ENCODE measurements at regions not wholly inside any gene's neighbourhood (a gene's known extent, or its start where the extent isn't known, plus 50 kb on each side); places are given as distances from the start of the nearest gene placed in this dataset.

GRCh38 chr9:107648153-107648715 lies 158.7 kb upstream of the KLF4 start:
- H3K79me2 ChIP-seq (ENCODE audit: insufficient read depth, low read depth) = no peaks in the 10 kb centered on the region
- no peak overlapping the region for H2AFZ ChIP-seq (ENCODE audit: low read depth)
- no peaks in the 10 kb centered on the region for H3K27me3 ChIP-seq (ENCODE audit: insufficient read depth, low read depth)
- no peak for TF ChIP-seq CTCF (conservative IDR thresholded peaks at IDR 0.05; ENCODE audit: low read depth, low read length)
- no peaks in the 10 kb centered on the region for H4K20me1 ChIP-seq (ENCODE audit: insufficient read depth)
- peaks cover 20% of the 10 kb centered on the region for H3K4me1 ChIP-seq (ENCODE audit: low read depth, poor library complexity, severe bottlenecking)
- H3K4me3 ChIP-seq (IDR thresholded peaks at IDR 0.05; ENCODE audit: insufficient read depth, low read depth, low read length) = no peak overlapping the region
- no peak overlapping the region for H3K4me2 ChIP-seq
- H3K9ac ChIP-seq = no peak overlapping the region
- no peaks in the 10 kb centered on the region for H3K36me3 ChIP-seq (ENCODE audit: insufficient read depth)
- H3K27ac ChIP-seq = no peak overlapping the region

DNA sequence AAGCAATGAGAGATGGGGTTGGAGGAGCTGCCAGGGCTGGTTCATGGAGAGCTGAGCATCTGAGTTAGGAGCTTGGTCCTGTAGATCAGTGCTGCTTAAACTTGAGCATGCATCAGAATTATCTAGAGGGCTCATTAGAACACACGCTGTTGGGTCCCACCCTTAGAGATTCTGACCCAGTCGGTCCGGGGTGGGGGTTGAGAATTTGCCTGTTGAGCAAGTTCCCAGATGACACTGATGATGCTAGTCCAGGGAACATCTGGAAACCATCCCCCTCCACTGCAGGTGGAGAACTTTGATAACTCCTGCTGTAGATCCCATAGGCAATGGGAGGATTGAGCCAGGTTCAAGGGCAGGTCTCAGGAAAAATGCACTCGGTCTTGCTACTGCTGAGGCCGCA lies 158.0 kb upstream of the KLF4 start:
- H3K9ac ChIP-seq = no peak overlapping the region
- H3K4me3 ChIP-seq (IDR thresholded peaks at IDR 0.05; ENCODE audit: insufficient read depth, low read depth, low read length) = no peak overlapping the region
- H4K20me1 ChIP-seq (ENCODE audit: insufficient read depth) = no peaks in the 10 kb centered on the region
- peaks cover 20% of the 10 kb centered on the region for H3K4me1 ChIP-seq (ENCODE audit: low read depth, poor library complexity, severe bottlenecking)
- H3K27me3 ChIP-seq (ENCODE audit: insufficient read depth, low read depth) = no peaks in the 10 kb centered on the region
- H3K36me3 ChIP-seq (ENCODE audit: insufficient read depth) = no peaks in the 10 kb centered on the region
- no peak overlapping the region for H2AFZ ChIP-seq (ENCODE audit: low read depth)
- no peak overlapping the region for H3K4me2 ChIP-seq
- no peak overlapping the region for H3K27ac ChIP-seq
- TF ChIP-seq CTCF (conservative IDR thresholded peaks at IDR 0.05; ENCODE audit: low read depth, low read length) = no peak
- H3K79me2 ChIP-seq (ENCODE audit: insufficient read depth, low read depth) = no peaks in the 10 kb centered on the region

GRCh38 chr9:107647141-107647540 lies 157.6 kb upstream of the KLF4 start:
- no peaks in the 10 kb centered on the region for H3K36me3 ChIP-seq (ENCODE audit: insufficient read depth)
- H2AFZ ChIP-seq (ENCODE audit: low read depth) = no peak overlapping the region
- no peaks in the 10 kb centered on the region for H4K20me1 ChIP-seq (ENCODE audit: insufficient read depth)
- no peak overlapping the region for H3K4me2 ChIP-seq
- H3K27me3 ChIP-seq (ENCODE audit: insufficient read depth, low read depth) = no peaks in the 10 kb centered on the region
- H3K4me3 ChIP-seq (IDR thresholded peaks at IDR 0.05; ENCODE audit: insufficient read depth, low read depth, low read length) = no peak overlapping the region
- H3K27ac ChIP-seq = no peak overlapping the region
- H3K4me1 ChIP-seq (ENCODE audit: low read depth, poor library complexity, severe bottlenecking) = peaks cover 20% of the 10 kb centered on the region
- TF ChIP-seq CTCF (conservative IDR thresholded peaks at IDR 0.05; ENCODE audit: low read depth, low read length) = no peak
- H3K9ac ChIP-seq = no peak overlapping the region
- no peaks in the 10 kb centered on the region for H3K79me2 ChIP-seq (ENCODE audit: insufficient read depth, low read depth)

DNA sequence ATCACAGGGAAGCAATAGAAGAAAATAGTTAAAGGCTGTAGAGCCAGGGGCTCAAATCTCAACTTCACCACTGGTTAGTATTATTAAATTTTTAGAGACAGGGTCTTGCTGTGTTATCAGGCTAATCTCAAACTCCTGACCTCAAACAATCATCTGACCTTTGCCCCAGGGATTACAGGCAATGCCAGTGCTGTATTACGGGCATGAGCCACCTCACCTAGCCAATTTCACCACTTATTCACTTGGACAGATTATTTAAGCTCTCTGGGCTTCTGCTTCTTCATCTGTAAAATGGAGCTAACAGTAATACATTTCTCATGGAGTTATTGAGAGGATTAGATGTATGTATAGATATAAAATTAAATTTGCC lies 155.9 kb upstream of the KLF4 start:
- Histone ChIP-seq H3K79me2 (ENCODE audit: insufficient read depth, low read depth) (no peaks in the 10 kb centered on the region), H3K9ac (no peak overlapping the region), H2AFZ (ENCODE audit: low read depth) (no peak overlapping the region), H3K4me2 (no peak overlapping the region), H3K27me3 (ENCODE audit: insufficient read depth, low read depth) (no peaks in the 10 kb centered on the region), H4K20me1 (ENCODE audit: insufficient read depth) (no peaks in the 10 kb centered on the region), H3K4me1 (ENCODE audit: low read depth, poor library complexity, severe bottlenecking) (peaks cover 5% of the 10 kb centered on the region), H3K36me3 (ENCODE audit: insufficient read depth) (no peaks in the 10 kb centered on the region), H3K4me3 (IDR thresholded peaks at IDR 0.05; ENCODE audit: insufficient read depth, low read depth, low read length) (no peak overlapping the region), H3K27ac (no peak overlapping the region)
- TF ChIP-seq CTCF (conservative IDR thresholded peaks at IDR 0.05; ENCODE audit: low read depth, low read length) = no peak

Data from KMS-11 (cell line).